Psoas muscle (tissue), 7 donors: ENCODE measurements at regions not wholly inside any gene's neighbourhood (a gene's known extent, or its start where the extent isn't known, plus 50 kb on each side); places are given as distances from the start of the nearest gene placed in this dataset.

ENCODE experiments used
- ATAC-seq, 4 donors: fragments of 200-7000 bp; cut with Tn5 transposase; one replicate each; pipeline ENCODE4 v1.9.1; 2020; ENCODE audit warnings: moderate library complexity in 3 of 4, mild to moderate bottlenecking in 2 of 4
- DNase-seq, 2 donors: peaks; one replicate each; pipeline ENCODE4 v3.0.0-alpha.2; 2020
- H3K27ac ChIP-seq: fragments of 200-600 bp; one replicate; pipeline ENCODE4 v1.8.0; 2022
- H3K27me3 ChIP-seq, 3 donors: fragments of 200-600 bp in 1 of 3; one replicate each; pipeline versions ENCODE4 v1.6.1 to v1.8.0; 2013 to 2022; ENCODE audit warnings: low read length in 2 of 3, mild to moderate bottlenecking in 2 of 3, moderate library complexity in 1 of 3; ENCODE audit not compliant: insufficient read depth in 3 of 3
- H3K36me3 ChIP-seq, 2 donors: fragments of 200-600 bp in 1 of 2; one replicate each; pipeline versions ENCODE4 v1.6.1 to v1.8.0; 2013 to 2022; ENCODE audit warnings: low read depth in 1 of 2, mild to moderate bottlenecking in 1 of 2, moderate library complexity in 1 of 2; ENCODE audit not compliant: insufficient read depth in 1 of 2
- H3K4me1 ChIP-seq: fragments of 200-600 bp; one replicate; pipeline ENCODE4 v1.8.0; 2022
- H3K4me3 ChIP-seq: fragments of 200-600 bp; one replicate; pipeline ENCODE4 v1.8.0; 2022; ENCODE audit warnings: mild to moderate bottlenecking
- H3K9me3 ChIP-seq: fragments of 200-600 bp; one replicate; pipeline ENCODE4 v1.8.0; 2022
- WGBS, 3 donors: extraction: QIAGEN DNeasy Blood & Tissue Kit; methylation state at CpG; one replicate each; pipeline versions ENCODE4 v1.1.6 to v1.1.7; 2013; 5-methylcytosine and 5-hydroxymethylcytosine counted together
- intact Hi-C, 2 donors: fragments of 100-400 bp; cut with DNase I; formaldehyde crosslinking; loops; one replicate each; pipeline versions ENCODE4 v1.11.0 to v1.14.2; 2022
- TF ChIP-seq, protein P1 (sequence below): fragments of 200-600 bp; IDR thresholded peaks from one replicate; pipeline ENCODE4 v1.8.0; 2022; ENCODE audit warnings: antibody characterized with exemption
- donor health status: healthy with polysubstance abuse.
- donor health status: DM: no; HTN: no; CAD: no; lungs with moderate emphysema.
- donor health status: Bipolar disorder and iron deficiency.
- donor health status: healthy.
- donor health status: DM: yes; HTN: yes; CAD: no.
- donor health status: DM: no; HTN: no; CAD: no.
- donor health status: DM: yes; HTN: yes; CAD: no.

DNA sequence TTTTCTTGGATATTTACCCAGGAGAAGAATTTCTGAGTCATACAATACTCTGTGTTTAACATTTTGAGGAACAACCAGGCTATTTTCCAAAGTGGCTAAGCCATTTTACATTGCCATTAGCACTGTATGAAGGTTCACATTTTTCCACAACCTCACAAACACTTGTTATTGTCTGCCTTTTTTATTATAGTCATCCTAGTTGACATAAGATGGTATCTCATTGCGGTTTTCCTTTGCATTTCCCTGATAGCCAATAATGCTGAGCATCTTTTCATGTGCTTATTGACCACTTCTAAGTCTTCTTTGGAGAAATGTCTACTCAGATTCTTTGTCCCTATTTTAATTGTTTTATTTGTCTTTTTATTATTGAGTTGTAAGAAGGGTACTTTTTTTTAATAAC, 107.4 kb upstream of the CES5A start:
- no peak overlapping the region for H3K4me3 ChIP-seq
- 77 to 79% (median 78%) methylated on average over 1 of the region's 1 CpG for WGBS, 3 donors
- no peak for DNase-seq
- H3K9me3 ChIP-seq: no peaks in the 10 kb centered on the region
- H3K27me3 ChIP-seq: no peaks in the 10 kb centered on the region
- H3K4me1 ChIP-seq: no peaks in the 10 kb centered on the region
- ATAC-seq: no peak
- TF ChIP-seq, protein P1, sequence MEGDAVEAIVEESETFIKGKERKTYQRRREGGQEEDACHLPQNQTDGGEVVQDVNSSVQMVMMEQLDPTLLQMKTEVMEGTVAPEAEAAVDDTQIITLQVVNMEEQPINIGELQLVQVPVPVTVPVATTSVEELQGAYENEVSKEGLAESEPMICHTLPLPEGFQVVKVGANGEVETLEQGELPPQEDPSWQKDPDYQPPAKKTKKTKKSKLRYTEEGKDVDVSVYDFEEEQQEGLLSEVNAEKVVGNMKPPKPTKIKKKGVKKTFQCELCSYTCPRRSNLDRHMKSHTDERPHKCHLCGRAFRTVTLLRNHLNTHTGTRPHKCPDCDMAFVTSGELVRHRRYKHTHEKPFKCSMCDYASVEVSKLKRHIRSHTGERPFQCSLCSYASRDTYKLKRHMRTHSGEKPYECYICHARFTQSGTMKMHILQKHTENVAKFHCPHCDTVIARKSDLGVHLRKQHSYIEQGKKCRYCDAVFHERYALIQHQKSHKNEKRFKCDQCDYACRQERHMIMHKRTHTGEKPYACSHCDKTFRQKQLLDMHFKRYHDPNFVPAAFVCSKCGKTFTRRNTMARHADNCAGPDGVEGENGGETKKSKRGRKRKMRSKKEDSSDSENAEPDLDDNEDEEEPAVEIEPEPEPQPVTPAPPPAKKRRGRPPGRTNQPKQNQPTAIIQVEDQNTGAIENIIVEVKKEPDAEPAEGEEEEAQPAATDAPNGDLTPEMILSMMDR: no peak
- intact Hi-C loops: no loop called here
- no peaks in the 10 kb centered on the region for H3K36me3 ChIP-seq
- H3K27ac ChIP-seq: no peak overlapping the region

DNA sequence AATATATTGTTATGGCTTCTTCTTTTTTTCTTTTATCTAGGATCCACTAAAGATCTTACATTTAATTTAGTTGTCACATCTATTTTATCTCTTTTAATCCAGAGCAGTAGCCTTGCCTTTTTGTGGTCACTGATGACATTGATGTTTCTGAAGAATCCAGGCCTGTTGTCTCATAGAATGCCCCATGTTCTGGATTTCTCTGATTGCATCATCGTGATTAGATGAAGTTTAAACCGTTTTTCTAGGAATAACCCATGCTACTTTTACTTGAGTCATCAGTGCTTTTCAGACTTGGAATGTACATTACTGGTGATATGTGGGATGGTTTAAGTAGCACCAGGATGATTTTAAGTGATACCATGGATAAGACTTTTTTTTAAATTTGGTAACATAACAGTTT, 106.4 kb upstream of the CES5A start:
- H3K27me3 ChIP-seq: no peaks in the 10 kb centered on the region
- TF ChIP-seq, protein P1: no peak
- no peaks in the 10 kb centered on the region for H3K9me3 ChIP-seq
- no peaks in the 10 kb centered on the region for H3K4me1 ChIP-seq
- no peak overlapping the region for H3K4me3 ChIP-seq
- no peak for DNase-seq
- no peaks in the 10 kb centered on the region for H3K36me3 ChIP-seq
- H3K27ac ChIP-seq: no peak overlapping the region
- no peak for ATAC-seq
- 75 to 78% (median 78%) methylated on average over 2 of the region's 2 CpGs for WGBS, 3 donors
- intact Hi-C loops: no loop called here

DNA sequence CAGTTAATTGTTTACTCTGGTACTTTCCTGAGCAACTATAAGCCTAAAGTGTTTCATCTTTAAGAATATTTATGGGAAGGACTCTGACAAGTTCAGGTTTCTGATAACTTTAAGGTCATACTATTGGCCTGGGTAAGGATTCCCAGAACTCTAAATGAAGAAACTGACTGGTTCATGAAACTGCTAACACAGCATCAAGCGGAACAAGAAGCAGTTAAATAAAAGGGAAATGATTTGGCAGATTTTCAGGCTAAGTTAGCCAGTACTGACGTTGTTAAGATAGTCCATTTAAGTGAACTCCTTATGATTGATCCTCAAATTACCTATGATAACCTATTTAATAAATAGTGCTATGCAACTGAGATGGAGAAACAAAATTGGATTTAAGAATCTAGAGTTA, 101.6 kb upstream of the CES5A start:
- H3K36me3 ChIP-seq: no peaks in the 10 kb centered on the region
- no peaks in the 10 kb centered on the region for H3K27me3 ChIP-seq
- intact Hi-C loops: no loop called here
- no peak overlapping the region for H3K27ac ChIP-seq
- WGBS, 3 donors: 42 to 55% (median 45%) methylated on average over 2 of the region's 2 CpGs
- H3K9me3 ChIP-seq: no peaks in the 10 kb centered on the region
- no peak for ATAC-seq
- H3K4me3 ChIP-seq: no peak overlapping the region
- no peaks in the 10 kb centered on the region for H3K4me1 ChIP-seq
- no peak for DNase-seq
- TF ChIP-seq, protein P1: no peak

DNA sequence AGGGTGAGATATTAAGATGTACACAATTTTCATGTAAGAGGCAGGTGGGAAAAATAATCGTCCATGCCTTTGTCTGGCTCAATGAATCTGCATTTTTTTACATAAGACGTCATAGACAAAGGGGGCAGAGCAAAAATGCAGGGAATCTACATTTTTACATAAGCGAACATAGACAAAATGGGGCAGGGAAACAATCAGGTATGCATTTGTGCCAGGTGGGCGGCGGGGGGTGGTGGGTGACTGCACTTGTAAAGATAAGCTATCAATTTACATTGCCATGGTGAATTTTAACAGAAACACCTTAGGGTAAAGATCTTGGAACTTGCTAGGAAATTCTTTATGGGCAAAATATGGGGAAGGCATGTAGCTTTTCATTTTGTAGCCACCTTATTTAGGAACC, 96.3 kb upstream of the CES5A start:
- ATAC-seq: no peak
- Histone ChIP-seq H3K4me3 (no peak overlapping the region), H3K4me1 (no peaks in the 10 kb centered on the region), H3K27ac (no peak overlapping the region), H3K27me3 (no peaks in the 10 kb centered on the region), H3K36me3 (no peaks in the 10 kb centered on the region), H3K9me3 (no peaks in the 10 kb centered on the region)
- 75 to 85% (median 83%) methylated on average over 5 of the region's 5 CpGs for WGBS, 3 donors
- intact Hi-C loops: no loop called here
- no peak for DNase-seq
- TF ChIP-seq, protein P1: no peak

DNA sequence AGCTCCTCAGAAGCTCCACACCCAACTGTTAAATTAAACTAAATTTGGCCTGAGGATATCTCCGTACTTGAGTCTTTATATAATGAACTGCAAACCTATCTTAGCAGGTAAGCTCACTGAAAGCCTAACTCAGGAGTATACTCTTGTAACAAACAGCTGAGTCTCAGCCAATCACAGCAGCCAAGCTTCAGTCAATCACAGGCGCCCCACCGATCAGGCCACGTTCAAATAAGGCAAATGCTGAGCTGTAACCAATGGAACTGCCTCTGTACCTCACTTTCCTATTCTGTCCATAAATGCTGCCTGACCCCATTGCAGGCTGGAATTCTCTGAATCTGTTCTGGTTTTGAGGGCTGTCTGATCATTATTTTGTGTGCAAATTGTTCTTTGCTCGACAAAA, 93.0 kb upstream of the CES5A start:
- no peak overlapping the region for H3K27ac ChIP-seq
- WGBS, 3 donors: 52 to 69% (median 54%) methylated on average over 5 of the region's 5 CpGs
- H3K36me3 ChIP-seq: no peaks in the 10 kb centered on the region
- no peak overlapping the region for H3K4me3 ChIP-seq
- ATAC-seq (no peak), DNase-seq (no peak)
- intact Hi-C loops: no loop called here
- TF ChIP-seq, protein P1: no peak
- H3K27me3 ChIP-seq: no peaks in the 10 kb centered on the region
- no peaks in the 10 kb centered on the region for H3K9me3 ChIP-seq
- H3K4me1 ChIP-seq: no peaks in the 10 kb centered on the region
